ENCODE measurements at regions not wholly inside any gene's neighbourhood (a gene's known extent, or its start where the extent isn't known, plus 50 kb on each side); places are given as distances from the start of the nearest gene placed in this dataset.

DNA sequence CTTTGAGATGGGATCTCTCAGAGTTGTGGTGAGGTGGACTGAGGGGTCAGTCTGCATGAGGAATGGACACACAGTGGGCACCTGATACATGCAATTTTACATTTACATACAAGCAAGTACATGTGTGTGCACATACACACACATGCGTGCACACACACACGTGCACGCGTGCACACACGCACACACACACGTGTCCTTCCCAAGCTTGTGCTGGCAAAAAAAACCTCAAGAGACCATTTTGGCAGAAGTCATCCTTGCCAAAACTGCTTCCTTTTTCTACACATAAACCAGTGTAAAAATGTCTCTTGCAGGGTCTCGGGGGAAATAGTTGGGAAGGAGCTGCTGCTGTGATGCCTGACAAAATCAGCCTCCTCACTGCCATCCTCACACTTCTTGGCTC, 279.5 kb upstream of the POU3F3 start:
- no peak for DNase-seq (ENCODE audit: low read depth in 3 of 3, low spot score in 2 of 3)

DNA sequence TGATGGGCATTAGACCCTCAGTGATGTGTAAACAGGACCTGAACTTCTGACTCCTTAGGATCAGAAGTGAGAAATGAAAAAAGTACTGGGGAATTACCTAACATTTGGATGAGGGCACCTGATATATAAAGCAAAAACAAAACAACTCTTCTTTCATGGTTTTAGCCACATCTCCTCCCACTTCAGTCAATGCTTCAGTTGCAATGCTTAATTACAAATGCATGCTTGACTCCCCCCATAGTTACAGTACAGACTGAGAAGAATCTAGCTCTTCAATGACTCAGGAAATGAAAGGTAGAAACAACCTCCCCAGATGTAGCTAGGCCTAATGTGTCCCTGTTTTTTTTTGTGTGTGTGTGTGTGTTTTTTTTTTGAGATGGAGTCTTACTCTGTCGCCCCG, 276.8 kb upstream of the POU3F3 start:
- DNase-seq (ENCODE audit: low read depth in 3 of 3, low spot score in 2 of 3): no peak

DNA sequence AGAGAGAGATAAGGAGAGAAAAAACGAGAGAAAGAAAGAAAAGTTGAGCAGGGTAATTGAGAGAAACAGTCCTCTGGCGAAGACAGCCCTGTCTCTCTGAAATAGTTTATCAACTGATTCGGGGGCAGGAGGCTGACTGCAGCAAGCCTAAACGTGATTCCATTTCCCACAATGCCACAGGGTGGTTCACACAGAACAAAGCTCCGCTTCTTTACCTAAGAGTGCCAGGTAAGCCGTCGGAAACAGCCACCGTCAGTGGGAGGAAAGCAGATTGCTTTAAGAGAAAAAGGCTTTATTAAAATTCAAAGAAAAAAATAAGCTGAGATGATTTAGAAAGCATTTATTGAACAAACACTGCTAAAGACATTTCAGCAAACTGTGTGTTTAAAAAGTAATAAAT, 271.4 kb upstream of the POU3F3 start:
- DNase-seq (ENCODE audit: low read depth in 3 of 3, low spot score in 2 of 3): no peak

DNA sequence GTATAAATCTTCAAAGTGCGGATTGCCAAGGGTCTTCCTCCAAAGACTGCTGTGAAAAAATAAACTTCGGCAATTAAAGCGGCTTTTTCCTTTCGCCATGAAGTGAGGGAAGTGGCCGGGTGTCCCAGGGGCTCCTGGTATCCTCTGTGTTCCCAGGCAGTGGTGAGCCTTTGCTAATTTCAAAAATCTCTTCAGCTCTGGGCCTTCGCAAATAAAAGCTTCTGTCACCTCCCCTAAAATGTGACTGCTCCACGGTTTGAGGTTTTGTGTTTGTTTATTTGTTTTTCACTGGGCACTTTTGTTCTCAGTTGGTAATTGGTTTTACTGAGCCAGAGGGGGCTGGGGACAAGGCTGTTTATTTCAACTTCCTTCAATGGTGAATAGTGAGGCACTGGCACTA, 270.1 kb upstream of the POU3F3 start:
- DNase-seq (ENCODE audit: low read depth in 3 of 3, low spot score in 2 of 3): no peak

DNA sequence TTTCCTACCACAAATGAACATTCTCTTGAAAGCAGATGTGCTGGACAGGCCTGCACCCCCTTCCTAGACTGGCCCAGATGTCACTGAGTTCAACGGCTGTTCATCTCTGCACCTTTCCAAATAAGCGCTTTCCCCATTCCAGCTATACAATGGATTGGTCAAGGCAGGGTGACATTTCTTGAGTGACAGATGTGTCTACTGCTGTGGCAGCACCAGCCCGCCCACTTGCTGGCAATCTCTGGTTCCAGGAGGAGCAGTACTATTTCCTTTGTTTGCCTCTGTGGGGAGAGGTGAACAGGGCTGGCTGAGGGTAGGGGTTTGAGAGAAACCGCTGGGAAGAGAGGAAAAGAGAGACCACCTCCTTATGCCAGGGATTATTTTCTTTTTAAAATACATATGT, 269.5 kb upstream of the POU3F3 start:
- DNase-seq (ENCODE audit: low read depth in 3 of 3, low spot score in 2 of 3): no peak

DNA sequence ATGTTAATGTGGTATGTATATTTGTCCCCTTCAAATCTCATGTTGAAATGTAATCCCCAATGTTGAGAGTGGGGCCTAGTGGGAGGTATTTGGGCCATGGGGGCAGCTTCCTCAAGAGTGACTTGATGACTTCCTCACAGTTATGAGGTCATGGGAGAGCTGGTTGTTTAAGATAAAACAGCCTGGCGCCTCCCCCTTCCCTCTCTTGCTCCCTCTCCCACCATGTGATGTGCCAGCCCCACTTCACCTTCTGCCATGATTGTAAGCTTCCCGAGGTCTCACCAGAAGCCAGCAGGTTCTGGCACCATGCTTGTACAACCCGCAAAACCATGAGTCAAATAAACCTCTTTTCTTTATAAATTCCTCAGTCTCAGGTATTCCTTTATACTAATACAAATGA, 258.3 kb upstream of the POU3F3 start:
- no peak for DNase-seq (ENCODE audit: low read depth in 3 of 3, low spot score in 2 of 3)

DNA sequence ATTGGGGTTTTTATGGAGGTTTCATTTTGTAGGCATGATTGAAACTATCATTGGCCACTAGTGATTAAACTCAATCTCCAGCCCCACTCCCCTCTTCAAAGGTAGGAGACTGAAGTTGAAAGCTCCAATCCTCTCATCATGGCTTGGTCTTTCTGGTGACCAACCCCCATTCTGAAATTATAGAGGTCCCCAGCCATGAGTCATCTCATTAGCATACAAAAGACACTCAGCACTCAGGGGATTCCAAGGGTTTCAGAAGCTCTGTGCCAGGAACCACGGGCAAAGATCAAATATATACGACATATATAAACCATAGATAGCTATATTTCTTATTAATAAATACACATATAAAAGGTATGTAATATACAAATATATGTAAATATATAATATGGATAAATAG, 256.0 kb upstream of the POU3F3 start:
- DNase-seq (ENCODE audit: low read depth in 3 of 3, low spot score in 2 of 3): no peak

DNA sequence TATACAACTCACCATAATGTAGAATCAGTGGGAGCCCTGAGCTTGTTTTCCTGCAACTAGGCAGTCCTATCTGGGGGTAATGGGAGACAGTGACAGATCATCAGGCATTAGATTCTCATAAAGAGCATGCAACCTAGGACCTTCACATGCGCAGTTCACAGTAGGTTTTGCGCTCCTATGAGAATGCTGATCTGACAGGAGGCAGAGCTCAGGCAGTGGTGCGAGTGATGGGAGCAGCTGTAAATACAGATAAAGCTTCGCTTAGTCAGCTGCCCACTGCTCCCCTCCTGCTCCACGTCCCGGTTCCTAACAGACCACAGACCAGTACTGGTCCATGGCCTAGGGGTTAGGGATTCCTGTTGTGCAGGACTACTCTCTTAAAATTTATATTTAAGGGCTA, 255.3 kb upstream of the POU3F3 start:
- no peak for DNase-seq (ENCODE audit: low read depth in 3 of 3, low spot score in 2 of 3)

DNA sequence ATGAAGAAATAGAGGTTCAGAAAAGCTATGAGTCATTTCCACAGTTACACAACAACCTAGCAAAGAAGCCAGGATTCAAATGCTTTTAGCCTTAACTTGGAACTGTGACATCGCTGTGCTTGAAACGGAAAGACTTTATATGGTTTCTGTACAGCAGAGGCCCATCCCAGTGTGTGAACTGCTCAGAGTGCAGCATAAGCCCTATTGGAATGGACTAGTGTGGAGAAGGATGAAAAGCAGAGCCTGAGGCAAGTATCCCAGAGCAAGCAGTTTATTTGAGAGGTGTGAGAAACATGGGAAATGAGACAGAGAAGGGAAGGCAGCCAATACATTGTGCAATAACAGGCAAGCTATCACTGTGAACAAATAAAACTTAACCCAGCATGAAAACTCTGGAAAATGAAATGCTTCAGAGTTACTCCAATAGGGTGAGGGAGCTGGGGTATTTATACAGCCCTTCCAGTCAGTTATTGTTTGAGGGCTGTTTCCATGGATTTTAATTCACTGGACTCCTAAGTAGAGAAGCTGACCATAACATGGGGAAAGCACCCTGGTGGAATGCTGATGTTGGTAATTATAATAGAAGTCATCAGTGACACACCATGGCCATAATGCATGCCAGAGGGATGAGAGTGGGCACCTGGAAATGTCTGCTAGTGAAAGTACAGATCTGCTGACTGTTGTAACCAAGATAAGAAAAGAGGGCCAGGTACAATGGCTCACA, 254.0 kb upstream of the POU3F3 start:
- DNase-seq (ENCODE audit: low read depth in 3 of 3, low spot score in 2 of 3): no peak

DNA sequence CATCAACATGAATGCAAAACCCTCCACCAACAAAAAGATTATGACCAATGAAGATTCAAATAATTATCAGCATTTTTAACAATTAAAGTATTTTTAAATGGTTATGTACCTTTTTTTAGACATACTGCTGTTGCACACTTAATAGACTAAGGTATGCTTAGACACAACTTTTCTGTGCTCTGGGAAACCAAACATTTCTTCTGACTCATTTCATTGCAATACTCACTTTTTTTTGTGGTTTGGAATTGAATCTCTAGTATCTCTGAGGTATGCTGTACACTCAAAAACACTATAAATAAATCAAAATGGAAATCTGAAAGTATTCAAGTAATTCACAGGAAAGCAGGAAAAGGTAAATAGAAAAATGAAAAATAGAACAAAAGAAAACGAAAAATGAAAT, 247.9 kb upstream of the POU3F3 start:
- no peak for DNase-seq (ENCODE audit: low read depth in 3 of 3, low spot score in 2 of 3)

DNA sequence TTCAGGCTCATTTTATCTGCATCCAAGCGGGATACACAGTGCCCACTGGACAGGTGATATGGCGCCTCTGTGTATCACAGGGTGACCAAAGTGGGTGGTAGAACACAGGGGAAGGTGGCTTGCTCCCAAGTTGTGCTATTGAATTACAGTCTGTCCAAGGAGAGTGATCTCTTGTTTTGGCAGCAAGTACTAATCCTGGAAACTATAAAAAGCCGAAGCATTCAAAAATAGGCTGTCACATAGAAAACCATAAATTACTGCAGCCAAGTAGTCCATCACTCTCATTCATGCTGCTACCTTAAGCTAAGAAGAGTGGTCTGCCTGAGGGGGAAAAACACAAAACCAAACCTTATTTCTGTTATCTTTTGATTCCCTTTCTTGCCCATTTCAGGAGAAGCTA, 237.1 kb upstream of the POU3F3 start:
- DNase-seq (ENCODE audit: low read depth in 3 of 3, low spot score in 2 of 3): no peak

DNA sequence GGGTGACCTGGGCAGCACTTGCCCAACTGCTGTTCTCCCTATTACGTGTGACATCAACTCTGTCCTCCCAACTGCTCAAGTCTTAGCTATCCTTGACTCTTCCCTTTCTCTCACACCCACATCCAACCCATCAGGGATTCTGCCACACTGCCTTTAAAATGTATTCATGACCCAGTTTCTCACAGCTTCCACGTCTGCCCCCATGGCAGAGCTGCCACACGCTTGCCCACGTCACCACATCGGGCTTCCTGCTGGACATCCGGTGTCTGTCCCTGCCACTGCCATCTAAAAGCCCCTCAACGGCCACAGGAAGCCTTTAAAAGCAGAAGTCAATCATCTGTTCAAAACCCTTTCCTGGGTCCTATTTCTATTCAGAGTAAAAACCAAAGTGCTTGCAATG, 233.1 kb upstream of the POU3F3 start:
- no peak for DNase-seq (ENCODE audit: low read depth in 3 of 3, low spot score in 2 of 3)

DNA sequence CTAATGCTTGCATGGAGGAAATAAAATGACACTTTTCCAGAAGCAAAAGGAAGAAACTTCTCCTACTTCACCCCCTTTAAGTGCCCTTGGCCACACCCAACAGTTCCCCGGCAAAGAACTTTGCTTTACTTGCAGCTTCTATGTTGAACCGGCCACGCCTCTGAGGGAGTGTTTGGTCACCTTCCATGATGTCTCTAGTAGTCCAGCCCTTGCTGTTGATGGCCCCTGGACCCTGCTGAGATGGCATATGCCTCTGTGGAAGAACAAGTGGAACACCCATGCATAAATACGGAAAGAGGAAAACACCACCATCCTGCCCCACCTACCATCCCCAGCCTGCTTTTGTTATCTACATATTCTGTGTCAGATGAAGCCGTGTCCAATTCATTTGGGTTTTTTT, 218.3 kb upstream of the POU3F3 start:
- DNase-seq (ENCODE audit: low read depth in 3 of 3, low spot score in 2 of 3): no peak

DNA sequence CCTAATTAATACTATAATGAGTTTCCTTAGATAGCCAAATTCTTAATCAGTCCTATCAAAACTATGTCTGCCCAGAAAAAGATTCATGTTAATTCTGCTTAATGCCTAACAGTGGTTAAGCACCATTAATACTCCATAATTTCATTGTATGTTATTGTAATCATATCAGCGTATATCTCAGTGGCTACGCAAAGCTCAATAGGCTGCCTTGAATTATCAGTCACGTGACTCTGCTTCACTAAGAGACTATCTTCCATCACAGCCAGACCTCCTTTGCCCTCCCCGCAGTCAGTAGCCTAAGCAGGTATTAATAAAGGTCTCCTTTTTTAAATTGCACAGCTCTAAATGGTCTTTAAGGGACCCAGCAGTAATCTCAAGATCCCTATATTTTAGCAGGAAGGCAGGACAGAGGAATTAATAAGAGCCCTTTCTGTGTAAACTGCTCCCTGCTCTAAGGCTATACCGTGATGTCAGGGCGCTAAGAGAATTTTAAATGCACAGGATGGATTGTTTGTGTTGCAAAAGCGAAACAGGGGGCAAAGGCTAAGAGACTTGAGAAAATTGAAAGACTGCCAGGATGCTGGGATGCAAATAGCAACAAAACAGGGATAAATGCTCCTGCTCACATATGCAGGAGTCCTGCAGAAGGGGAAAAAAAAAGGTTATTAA, 215.6 kb upstream of the POU3F3 start:
- no peak for DNase-seq (ENCODE audit: low read depth in 3 of 3, low spot score in 2 of 3)

DNA sequence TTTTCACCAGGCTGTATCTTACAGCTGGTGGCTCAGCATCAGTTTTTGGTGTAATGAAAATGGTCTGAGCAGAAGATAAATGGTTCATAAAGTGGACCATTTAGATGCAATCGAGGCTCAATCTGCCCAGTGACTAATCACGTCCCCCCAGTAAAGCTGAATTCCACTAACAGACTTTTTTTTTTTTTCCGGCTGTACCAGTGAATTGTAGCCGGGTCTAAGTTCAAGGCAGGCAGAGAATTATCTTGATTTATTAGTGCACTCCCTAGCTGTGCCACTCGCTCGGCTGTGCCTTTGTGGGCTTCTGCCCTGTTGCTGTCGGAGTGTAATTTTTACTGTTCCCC, 215.1 kb upstream of the POU3F3 start:
- DNase-seq (ENCODE audit: low read depth in 3 of 3, low spot score in 2 of 3): no peak

DNA sequence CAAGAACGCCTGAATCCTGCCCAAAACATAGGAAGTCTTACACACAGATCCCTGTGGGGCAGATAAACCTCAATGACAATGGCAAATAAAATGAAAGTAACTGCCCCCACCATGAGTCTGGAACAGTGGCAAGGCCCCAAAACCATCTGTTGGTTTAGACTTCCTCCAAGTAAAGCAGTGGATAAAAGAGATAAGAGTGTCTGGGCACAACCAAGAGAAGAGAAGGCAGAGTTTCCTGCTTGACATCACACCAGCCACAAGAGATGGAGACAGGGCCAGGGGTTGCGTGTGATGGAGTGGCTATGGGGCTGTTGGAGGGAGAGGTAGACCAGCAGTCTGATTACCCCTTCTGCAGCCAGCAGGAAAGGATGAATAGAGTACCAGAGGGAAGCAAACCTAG, 212.1 kb upstream of the POU3F3 start:
- no peak for DNase-seq (ENCODE audit: low read depth in 3 of 3, low spot score in 2 of 3)

DNA sequence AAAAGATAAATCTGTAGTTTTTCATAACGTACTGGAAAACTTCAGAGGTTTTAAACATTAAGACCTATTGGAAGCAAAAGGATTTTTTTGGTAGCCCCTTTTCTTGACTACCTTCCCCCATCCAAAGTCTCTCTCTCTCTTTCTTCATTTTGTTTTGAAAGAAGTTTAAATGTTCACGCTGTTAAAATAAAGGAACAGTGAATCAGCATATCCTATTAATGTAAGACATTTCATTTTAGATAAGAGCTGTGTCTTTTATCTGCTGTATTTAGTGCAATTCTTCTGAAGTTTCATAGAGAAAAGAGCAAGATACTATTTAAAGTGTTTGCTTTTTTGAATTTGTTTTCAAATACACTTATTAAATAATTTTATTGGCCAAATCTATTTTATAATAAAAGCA, 205.5 kb upstream of the POU3F3 start:
- DNase-seq (ENCODE audit: low read depth in 3 of 3, low spot score in 2 of 3): no peak

DNA sequence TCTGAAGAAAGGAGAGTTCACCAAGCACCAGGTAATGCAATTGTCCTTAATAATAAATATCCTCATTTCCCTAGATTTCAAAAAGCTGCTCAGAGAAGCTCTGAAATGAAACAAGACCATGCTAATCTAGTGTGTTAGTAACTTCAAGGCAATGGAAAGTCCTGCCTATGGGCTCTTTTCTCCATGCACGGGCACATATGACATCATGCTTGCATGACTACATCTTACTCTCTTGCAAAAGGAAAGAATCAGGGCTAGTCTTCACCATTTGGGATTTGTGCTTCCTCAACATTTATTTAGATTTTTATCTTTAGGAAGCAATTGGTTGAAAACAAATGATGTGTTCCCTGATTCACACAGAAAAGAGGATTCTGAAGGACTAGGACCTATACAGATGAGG, 204.0 kb upstream of the POU3F3 start:
- no peak for DNase-seq (ENCODE audit: low read depth in 3 of 3, low spot score in 2 of 3)

DNA sequence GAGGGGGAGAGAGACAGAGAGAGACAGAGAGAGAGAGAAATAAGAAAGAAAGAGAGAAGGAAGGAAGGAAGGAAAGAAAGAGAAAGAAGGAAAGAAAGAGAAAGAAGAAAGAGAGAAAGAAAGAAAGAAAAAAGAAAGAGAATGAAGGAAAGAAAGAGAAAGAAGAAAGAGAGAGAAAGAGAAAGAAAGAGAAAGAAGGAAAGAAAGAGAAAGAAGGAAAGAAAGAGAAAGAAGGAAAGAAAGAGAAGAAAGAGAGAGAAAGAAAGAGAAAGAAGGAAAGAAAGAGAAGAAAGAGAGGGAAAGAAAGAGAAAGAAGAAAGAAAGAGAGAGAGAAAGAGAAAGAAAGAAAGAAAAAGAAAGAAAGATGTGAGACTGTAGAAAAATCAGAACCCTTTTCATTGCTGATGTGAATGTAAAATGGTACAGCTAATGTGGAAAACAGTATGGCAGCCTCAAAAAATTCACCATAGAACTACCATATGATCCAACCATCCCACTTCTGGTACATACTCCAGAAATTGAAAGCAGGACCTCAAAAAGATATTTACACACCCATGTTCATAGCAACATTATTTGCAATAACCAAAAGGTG, 203.4 kb upstream of the POU3F3 start:
- no peak for DNase-seq (ENCODE audit: low read depth in 3 of 3, low spot score in 2 of 3)

DNA sequence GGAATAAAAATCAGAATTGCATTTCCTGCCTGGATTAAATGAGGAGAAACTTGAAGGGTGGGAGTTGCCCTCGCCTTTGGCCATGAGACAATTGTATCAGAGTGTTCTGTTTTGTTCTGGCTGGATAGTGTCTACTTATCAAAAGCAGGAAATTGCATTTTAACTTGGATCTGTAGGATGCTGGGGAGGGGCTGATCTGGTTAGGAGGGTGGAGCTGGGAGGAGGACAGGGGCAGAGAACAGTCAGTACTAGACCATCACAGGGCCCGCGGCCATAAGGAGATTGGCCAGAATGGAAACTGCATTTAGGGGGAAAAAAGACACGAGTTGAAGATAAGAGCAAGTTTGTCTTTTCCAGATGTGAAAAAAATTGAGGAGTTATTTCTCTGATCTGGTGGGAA, 199.1 kb upstream of the POU3F3 start:
- DNase-seq (ENCODE audit: low read depth in 3 of 3, low spot score in 2 of 3): no peak

DNA sequence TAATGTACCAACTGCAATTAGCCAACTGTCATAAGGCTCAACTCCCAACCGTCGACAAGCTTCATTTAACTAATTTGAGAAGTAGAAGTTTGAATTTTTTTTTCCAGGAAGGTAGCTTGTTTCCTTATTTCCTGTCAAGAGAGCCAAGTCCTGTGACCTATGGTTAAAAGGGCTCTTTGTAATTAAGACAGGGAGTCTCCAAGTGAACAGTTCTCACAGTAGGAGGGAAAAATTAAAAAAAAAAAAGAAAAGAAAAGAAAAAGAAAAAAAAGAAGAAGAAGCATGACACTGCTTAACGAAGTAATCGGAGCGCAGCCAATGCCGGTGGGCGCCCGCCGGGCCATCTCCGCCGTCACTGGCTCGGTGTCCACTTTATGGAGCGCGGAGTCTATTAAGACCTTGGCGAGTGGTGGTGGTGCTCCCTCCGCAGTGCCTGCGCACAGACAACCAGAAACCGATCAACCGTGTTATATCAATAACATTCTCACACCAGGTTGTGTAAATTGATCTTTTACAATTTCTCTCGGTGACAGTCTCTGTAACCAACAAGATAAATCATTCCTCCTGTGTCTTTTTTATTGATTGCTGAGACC, 197.2 kb upstream of the POU3F3 start:
- DNase-seq (ENCODE audit: low read depth in 3 of 3, low spot score in 2 of 3): no peak

DNA sequence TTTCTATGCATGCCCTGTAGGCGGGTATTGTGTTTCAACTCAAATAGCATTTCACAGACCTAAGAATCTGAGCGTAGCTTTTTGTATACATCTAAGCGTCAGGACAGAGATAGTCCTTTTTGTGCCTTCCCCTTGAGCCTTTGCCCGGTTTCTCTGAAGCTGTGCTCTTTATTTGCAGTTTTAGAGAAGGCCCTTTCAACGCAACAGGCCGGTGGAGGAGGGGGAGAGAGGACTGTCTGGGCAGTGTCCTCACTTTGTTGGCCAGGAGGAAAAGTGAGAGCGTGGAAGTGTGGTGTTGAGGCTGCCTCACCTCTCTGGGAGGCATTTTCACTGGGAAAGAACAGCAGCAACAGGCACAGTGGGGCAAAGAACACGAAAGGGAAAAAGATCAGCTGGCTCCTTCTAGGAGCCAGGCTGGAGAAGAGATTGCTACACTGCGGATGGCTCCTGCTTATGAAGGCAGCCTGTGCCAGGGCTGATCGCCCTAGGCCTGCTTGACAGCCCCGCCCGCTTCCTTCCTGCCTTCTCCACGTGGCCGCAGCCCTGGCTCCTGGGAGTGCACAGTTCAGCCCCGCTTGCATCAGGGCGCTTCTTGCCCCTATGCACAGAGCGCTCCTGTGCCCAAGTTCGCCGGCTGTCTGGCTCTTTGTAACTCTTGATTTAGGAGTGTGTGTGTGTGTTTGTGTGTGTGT, 195.6 kb upstream of the POU3F3 start:
- no peak for DNase-seq (ENCODE audit: low read depth in 3 of 3, low spot score in 2 of 3)

All from right renal cortex interstitium (tissue), 3 donors.